Tongue (tissue), 1 donor: ENCODE measurements at regions not wholly inside any gene's neighbourhood (a gene's known extent, or its start where the extent isn't known, plus 50 kb on each side); places are given as distances from the start of the nearest gene placed in this dataset.
"Not testable (repeated sequence)": the region's sequence is repeated elsewhere in the genome, so short reads cannot be mapped to it uniquely, and the experiment has no call there.

Experiments used
- DNase-seq: peaks from one replicate; pipeline ENCODE4 v3.0.0-alpha.2; 2015

DNA sequence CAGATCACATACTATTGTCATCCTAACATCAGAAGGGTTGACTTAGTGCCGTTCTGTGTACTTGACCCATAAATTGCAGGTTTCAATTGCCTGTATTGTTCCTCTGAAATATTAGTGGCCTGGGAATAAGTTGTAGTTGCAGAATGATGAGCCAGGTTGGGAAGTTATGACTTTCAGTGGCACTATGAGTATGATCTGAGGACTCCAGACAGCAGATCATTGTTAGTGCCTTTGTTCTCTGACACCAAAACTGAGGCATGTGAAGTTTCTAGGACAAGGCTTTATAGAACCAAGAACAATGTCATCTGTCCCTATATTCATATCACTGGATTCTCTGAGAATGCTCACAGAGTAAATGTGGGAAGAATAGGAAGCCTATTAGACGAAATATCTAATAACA lies 403.7 kb downstream of the STK39 start:
- DNase-seq: no peak

DNA sequence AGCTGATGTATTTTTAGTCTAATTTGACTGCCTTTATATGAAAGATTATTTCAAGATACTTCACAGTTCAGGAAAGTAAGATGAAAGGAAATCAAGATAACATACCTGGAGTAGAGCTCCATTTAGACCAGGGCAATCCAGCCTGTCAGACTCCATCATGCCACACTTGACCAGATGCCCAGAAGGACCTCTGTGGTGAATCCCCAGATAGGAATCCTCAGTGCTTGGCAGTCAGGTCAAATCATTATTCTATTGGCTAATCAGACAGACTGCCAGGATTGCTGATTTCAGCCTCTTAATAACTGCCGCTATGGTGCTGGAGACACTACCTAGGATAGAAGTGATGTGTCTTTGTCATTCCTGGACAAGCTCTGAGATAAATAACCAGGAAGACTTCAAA lies 404.2 kb downstream of the STK39 start:
- DNase-seq: no peak

DNA sequence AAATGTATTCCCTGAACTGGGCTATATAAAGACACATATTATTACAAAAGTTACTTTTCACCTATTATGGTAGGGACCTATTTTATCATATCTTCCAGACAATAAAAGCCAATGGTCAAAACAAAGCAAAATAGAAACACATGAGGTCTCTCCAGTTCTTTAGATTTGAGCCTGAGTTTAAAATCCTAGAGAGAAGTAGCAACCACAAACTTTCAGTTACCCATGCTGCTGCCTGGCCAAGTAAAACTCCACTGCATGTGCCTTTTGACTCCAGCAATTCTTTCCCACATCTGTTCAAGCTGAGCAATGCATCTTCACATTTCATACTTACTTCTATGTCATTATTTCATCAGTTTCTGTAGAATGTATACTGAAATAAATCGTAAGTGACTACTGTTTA lies 405.3 kb downstream of the STK39 start:
- no peak for DNase-seq

DNA sequence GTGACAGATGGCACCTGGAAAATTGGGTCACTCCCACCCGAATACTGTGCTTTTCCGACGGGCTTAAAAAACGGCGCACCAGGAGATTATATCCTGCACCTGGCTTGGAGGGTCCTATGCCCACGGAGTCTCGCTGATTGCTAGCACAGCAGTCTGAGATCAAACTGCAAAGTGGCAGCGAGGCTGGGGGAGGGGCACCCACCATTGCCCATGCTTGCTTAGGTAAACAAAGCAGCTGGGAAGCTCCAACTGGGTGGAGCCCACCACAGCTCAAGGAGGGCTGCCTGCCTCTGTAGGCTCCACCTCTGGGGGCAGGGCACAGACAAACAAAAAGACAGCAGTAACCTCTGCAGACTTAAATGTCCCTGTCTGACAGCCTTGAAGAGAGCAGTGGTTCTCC lies 412.1 kb downstream of the STK39 start:
- not testable (repeated sequence) for DNase-seq

DNA sequence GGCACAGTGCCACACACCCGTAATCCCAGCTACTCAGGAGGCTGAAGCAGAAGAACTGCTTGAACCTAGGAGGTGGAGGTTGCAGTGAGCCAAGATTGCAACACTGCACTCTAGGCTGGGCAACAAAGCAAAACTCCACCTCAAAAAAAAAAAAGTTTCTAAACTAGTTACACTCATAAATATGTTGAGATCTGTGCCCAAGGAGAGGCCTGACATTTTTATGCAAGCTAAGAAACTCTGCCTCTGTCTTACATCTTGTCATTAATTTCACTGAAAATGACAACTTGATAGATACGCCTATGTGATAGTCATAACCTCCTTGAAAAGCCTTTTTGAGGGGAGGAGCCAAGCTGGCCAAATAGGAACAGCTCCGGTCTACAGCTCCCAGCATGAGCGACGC lies 412.7 kb downstream of the STK39 start:
- DNase-seq: no peak

DNA sequence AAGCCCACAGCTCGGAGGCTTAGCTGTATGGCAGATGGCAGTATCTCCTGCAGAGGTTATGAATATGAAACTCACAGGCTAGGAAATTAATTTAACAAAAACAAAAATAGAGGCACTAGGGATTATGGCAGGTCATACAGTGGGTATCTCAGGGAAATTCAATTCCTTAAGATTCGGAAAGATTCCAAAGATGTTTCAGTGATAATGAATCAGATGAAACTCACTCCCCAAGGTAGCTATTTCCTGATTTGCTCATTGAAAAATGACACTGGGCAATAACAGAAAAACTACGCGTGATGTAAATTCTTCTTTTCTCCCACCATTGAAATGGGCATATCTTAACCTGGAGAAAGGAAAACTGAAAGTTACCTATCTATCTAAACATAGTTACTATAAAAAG lies 414.1 kb downstream of the STK39 start:
- DNase-seq: no peak

DNA sequence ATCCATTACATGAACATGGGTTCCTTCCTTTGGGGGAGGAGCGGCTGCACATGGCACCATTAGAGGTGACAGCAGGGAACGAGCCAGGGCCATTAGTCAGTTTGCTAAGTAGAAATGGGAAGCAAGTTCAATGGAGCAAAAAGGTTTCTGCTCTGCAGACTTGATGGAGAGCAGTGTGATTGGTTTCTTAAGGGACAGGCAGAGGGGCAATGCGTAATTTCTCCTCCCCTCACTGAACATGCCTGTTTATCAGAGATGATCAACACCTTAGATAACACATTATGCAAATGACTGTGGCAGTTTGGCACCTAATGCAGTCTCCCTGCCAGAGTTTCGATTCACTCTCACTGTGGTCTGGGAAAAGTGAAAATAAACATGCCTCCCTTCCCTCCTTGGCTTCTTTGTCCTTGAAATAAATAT lies 414.5 kb downstream of the STK39 start:
- DNase-seq: no peak

DNA sequence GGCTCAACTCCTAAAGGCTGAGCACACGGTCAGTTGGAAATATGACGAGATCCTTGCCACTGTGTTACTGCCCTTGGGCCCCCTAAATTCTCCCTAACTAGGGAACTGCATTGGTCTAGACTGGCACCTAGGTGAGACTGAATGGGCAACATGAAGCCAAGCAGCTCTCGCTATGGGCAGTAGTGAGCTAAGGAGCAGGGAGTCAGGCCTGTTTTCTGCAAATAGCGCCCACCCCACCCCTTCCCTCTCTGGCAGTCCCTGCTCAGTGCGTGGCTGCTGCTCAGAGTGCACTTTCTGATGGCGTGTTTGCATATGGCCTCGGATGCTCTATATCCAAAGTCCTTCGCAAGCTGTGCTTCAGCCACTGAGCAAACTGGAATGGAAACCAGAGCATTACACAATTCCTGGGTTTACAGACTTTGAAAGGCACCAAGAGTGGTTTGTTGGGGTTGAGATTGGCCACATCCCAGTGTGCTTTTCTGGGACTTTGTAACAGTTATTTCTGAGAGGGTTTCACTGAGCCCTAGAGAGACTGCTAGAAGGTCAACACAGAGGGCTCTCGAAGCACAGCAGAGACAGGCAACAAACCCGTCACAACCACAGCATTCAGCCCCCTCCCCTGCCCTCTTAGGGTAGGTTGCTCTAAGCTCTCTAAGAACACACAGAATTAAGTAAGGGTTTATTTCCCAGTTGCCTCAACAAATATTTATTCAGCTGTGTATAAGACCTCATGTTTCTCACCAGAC lies 419.9 kb downstream of the STK39 start:
- no peak for DNase-seq

DNA sequence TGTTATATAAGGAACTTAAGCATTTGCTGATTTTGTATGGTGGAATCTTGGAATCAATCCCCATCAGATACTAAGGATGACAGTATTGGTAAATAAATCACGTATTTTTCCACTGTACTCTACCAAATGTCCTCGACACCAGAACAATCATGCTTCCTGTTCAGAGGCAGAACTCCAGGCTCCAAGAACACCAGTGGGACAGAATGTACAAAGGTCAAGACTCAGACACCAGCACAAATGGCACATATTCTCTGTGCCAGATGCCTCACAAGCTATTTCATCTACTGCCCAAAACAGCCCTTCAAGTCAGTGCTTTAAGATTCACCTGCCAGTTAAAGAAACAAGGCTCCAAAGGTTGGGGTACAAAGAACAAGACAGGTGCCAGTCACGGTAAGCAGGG lies 420.5 kb downstream of the STK39 start:
- no peak for DNase-seq

DNA sequence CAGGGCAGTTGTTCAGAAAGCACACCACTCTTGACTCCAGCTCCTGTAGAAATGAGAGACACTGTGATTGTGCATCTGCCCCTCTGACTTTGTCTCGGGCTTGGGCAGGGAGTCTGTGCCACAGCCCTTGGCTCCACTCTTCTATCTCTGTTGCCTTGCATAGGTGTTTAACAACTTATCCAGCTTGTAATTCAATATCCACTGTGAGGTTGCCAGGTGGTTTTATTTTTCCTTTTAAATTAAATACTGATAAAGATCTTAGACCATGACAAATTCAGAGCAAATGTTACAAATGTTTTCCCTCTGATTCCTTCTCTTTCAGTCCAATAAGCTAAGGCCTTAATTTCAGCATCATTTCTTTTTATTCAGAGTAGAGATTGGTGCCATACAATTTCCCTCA lies 421.7 kb downstream of the STK39 start:
- DNase-seq: no peak

DNA sequence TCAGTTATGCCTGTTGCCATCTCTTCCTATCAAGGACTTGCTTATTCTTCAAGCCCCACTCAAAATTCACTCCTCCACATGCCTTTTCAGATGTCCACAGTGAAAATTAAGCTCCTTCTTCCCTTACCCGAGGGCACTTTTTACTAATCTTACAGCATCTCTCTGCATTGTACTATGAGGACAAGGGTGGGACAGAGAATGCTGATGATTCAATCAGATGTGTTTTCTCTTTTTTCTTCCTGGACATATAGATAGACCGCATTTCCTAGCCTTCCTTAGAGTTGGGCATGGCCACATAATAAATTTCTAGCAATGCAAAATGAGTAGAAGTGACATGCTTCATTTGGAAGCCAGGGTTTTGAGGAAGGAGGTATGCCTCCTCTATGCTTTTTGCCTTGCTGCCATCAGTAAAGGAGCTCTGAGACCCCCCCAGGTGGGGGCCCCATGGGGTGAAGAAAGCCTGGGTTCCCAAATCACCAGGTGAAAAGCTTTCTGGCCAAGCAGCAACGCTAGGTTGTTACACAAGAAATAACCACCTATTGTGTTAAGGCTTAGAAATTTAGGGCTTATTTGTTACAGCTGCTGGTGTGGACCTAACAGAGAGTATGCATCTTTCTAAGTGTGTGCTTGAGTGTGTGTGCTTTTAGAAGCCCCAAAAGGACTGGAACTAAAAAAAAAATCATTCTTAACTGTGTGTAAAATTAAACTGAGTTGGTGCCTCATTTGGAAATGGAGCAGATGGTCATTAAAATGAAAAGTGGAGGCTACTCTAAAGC lies 424.5 kb downstream of the STK39 start:
- DNase-seq: no peak

DNA sequence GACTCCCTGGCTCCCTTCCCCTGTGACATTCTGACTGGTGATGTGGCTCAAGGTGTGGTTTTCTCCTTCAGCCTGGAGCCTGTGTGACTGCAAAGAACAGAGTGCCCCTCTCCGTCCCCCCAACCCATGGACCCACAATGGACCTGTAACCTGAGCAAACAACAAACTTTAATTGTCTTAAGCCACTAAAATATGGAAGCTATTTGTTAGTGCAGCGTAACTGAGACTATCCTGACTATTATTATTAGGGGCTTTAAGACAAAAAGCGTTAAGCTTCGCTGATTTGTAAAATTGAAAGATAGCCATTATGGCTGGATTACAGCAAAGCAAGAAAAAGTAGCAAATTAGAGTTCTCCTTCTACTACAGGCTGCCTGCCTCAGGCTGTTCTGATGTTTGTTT lies 426.9 kb downstream of the STK39 start:
- no peak for DNase-seq

DNA sequence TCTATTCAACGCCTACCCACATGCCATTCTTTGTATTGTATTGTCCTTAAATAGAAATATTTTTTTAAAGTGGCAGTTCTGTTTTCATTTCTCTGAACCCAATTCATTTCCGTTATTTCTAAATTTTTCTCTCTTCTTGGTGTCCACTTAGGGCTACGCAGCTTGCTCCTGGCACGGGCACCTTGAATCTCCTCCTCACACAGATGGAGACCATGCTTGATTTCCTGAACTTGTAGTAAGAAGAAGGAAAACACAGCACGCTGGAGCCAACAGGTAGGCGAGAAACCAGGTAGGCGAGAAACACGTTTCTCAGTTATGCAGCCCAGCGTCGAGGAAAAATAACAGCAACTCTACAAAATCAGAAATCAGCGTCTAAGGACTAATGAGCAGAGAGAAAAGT lies 428.9 kb downstream of the STK39 start:
- no peak for DNase-seq

DNA sequence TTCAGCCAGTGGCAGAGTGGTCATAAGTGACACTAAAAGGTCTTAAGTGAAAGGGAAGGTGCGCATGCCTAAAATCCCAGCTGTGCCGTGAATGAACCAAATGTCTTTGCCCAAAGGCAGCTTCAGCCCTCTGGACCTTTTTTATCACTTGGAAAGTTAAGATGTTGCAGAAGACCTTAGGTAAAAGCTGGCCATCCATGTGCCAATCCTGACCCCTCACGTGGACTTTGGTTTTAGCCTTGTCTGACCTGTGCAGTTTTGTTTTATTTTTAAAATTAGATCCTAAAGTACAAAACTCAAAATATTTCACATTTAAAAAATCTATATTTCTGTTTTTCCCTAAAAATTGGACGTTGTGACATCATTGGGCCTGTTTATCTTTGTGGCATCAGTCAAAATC lies 429.5 kb downstream of the STK39 start:
- no peak for DNase-seq

DNA sequence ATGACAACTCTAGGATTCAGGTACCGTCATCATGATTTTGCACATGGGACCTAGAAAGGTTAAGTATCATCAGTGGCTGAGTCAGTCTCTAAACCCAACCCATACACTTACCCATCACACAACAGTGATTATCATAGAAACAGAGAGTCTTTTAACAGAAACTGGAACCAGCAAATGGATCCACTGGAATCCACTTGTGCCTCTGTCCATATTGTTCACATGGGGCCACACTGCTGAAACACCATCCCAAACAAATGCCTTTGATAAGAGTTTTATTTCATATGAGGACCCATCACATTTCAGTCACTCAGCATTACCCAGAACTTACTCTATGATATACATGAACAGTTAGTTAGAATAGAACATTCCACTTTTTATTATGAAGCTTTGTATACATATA lies 430.0 kb downstream of the STK39 start:
- no peak for DNase-seq

DNA sequence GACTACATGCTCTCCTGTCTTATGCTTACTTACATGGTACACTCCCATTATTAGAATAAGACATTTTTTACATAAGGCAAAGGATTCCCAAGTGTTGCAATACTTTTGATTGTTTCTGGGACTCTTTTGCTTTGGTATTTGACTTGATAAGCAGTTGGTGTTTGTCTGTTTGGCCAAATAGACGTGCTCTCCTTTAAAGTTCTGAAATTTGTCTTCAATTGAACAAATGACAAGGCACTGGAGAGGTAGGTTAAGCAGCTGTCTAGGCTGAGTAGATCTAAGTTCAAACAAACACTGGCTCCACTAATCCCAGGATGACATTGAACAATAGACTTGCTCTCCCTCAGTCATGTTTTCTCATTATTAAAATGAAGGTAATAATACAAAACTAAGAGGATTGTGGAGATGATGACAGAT lies 430.5 kb downstream of the STK39 start:
- no peak for DNase-seq

DNA sequence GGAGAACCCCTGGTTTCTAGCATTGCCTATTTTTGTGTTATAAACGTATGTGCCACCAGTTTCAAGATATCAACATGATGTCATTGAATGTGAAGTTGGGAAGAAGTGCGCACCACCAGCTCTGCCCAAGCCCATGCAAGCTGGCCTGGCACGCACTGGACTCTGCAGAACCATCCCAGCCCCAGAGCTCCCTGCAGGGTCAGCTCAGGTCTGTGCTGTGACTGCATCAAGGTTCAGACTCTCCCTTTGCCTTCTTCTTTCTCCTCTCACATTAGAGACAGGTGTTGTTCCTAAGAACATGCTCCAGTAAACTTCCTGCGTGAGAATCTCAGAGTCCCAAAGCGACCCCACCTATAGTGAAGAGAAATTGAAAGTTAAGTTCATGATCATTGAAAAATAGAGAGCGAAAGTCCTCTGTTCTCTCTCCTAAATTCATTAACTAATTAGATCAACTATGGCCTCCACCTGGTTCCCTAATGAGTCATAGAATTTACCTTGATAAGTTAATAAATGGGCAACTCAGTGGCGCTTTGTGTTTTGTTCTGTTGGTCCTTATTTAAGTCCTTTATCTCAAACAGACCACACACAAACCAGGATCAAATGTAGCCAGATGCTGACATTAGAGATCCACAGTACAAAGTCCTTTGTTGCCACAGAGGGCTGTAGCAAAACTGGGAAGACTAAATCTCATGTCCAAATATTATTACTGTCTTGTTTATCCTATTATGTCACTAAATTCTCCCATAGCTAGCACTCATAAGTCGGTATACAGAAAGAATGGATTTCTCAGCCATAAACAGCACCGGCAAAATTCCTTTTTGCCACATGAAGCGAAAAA lies 432.3 kb downstream of the STK39 start:
- DNase-seq: no peak

DNA sequence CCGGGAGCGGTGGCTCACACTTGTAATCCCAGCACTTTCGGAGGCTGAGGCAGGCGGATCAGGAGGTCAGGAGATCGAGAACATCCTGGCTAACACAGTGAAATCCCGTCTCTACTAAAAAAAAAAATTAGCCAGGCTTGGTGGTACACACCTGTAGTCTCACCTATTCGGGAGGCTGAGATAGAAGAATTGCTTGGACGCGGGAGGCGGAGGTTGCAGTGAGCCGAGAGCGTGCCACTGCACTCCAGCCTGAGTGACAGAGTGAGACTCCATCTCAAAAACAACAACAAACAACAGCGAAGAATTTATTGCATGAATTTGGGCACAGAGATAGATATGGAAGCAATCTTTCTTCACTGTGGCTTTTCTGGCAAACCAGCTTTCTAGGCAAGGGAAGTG lies 432.9 kb downstream of the STK39 start:
- not testable (repeated sequence) for DNase-seq

DNA sequence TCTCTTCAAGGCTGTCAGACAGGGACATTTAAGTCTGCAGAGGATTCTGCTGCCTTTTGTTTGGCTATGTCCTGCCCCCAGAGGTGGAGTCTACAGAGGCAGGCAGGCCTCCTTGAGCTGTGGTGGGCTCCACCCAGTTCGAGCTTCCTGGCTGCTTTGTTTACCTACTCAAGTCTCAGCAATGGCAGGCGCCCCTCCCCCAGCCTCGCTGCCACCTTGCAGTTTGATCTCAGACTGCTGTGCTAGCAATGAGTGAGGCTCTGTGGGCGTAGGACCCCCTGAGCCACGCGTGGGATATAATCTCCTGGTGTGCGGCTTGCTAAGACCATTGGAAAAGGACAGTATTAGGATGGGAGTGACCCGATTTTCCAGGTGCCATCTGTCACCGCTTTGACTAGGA lies 437.6 kb downstream of the STK39 start:
- not testable (repeated sequence) for DNase-seq

DNA sequence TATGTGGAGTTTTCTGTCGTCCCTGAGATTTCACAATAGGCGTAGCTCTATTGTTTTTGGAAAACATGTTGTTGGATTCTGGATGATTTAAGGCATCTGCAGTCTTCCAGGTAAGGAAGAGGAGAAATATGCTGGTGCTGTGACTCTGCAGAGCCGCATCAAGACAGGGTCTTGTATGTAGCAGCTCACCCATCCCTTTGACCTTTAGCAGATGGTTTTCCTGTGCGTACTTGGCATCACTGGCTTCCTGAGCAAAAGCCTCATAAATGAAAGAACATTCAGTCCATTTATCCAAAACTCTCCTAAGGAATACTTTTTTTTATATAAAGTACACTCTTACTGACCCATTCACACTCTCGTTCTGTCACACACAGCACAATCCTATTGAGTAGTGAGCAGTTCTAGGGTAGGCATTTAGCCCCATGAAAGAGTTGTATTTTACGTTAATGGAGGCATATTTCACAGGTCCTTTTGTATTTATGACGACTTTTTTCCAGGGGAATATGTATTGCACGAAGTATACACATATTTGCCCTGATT lies 443.9 kb downstream of the STK39 start:
- DNase-seq: no peak

DNA sequence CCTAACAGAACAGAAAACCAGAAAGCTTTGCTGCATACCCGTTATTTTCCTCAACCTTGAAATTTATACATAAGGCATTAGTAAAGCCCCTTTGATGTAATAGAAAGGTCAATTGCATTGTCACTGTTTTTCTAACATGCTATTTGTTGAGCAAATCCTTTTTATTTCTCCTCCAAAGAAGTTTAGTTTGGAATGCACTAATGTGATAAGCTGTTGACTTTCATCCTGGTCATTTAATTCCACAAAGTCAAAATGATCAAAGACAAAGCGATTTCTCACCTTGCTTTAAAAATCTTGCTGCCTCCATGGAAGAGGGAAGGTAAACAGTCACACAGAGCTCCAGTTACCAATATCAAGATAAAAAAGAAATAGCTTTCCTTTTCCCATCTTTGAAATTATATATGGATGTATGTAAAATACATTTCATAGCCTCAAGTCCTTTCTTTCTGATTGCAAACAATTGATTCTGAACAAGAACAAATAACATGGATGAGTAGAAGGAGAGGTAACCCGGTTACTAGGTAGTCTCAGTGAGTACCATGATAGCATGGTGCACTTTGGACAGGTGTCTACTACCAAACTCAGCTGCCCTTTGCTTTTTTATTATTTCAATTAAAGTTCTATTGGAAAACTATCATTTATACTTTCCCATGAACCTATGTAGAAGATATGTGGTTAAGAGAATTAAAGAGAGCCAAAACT lies 452.7 kb downstream of the STK39 start:
- DNase-seq: no peak

DNA sequence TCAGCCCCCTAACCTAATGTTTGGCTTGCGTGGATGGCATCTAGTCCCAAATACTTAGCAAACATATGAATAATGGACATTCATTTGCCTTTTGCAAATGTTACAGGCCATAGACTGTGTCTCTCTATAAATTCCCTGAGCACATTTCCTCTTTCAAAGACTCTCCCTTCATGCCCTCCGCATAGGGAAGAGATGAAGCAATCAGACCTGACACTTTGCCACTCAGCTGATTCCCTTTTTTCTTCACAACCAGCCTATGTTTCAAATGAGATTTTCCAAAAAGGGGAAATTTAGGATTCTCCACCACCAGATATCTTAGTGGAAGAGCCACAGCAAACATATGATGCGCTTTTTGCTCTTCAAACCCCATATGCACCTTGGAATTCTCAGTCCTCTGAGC lies 453.7 kb downstream of the STK39 start:
- DNase-seq: no peak
